ENCODE measurements at regions not wholly inside any gene's neighbourhood (a gene's known extent, or its start where the extent isn't known, plus 50 kb on each side); places are given as distances from the start of the nearest gene placed in this dataset.
A peak's percentile ranks its signal among the peaks of the same experiment; 100 is the strongest.

DNA sequence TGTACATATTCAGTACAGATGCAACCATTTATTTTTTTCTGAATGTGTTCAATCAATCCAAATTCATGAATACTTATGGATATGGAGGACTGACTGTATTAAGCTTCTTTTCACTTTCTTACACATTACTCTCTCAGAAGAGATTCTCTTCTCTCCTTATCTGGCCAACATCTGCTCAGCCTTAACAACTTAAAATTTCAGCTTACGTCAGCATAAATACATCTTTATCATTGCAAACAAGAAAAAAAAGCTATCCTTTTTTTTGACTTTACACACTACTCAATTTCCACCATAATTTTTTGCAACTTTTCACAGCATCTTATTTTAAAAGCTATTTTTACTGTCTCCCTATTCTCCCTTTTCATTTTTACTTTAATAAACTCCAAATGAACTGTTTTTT is 80.9 kb upstream of the POT1 start:
- H3K27ac ChIP-seq (replicated peaks), result no peak overlapping the region
- intact Hi-C loops (cut with micrococcal nuclease), result no loop called here
- DNase-seq, result no peak

GRCh38 chr7:124996778-124997177 is 67.2 kb upstream of the POT1 start:
- Histone ChIP-seq H3K36me3 (no peaks in the 10 kb centered on the region), H3K4me1 (no peaks in the 10 kb centered on the region), H3K27me3 (ENCODE audit: low read depth) (no peaks in the 10 kb centered on the region), H3K4me3 (no peak overlapping the region), H3K27ac (replicated peaks) (no peak overlapping the region), H3K9me3 (replicated peaks) (no peaks in the 10 kb centered on the region)
- intact Hi-C loops (cut with micrococcal nuclease), result no loop called here
- no peak for DNase-seq
- TF ChIP-seq, protein P1, sequence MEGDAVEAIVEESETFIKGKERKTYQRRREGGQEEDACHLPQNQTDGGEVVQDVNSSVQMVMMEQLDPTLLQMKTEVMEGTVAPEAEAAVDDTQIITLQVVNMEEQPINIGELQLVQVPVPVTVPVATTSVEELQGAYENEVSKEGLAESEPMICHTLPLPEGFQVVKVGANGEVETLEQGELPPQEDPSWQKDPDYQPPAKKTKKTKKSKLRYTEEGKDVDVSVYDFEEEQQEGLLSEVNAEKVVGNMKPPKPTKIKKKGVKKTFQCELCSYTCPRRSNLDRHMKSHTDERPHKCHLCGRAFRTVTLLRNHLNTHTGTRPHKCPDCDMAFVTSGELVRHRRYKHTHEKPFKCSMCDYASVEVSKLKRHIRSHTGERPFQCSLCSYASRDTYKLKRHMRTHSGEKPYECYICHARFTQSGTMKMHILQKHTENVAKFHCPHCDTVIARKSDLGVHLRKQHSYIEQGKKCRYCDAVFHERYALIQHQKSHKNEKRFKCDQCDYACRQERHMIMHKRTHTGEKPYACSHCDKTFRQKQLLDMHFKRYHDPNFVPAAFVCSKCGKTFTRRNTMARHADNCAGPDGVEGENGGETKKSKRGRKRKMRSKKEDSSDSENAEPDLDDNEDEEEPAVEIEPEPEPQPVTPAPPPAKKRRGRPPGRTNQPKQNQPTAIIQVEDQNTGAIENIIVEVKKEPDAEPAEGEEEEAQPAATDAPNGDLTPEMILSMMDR (IDR thresholded peaks at IDR 0.05; ENCODE audit: borderline replicate concordance), result peak; percentile 21

More for the DNA sequence above, 80.9 kb upstream of the POT1 start:
- no peaks in the 10 kb centered on the region for H3K9me3 ChIP-seq (replicated peaks)
- TF ChIP-seq, protein P1 (IDR thresholded peaks at IDR 0.05; ENCODE audit: borderline replicate concordance), result no peak
- no peaks in the 10 kb centered on the region for H3K36me3 ChIP-seq
- H3K4me3 ChIP-seq, result no peak overlapping the region
- no peaks in the 10 kb centered on the region for H3K4me1 ChIP-seq
- no peaks in the 10 kb centered on the region for H3K27me3 ChIP-seq (ENCODE audit: low read depth)

GRCh38 chr7:124992851-124993562 is 63.4 kb upstream of the POT1 start:
- H3K27ac ChIP-seq (replicated peaks), result no peak overlapping the region
- peaks cover 6% of the 10 kb centered on the region for H3K4me1 ChIP-seq
- H3K36me3 ChIP-seq, result no peaks in the 10 kb centered on the region
- H3K27me3 ChIP-seq (ENCODE audit: low read depth), result no peaks in the 10 kb centered on the region
- intact Hi-C loops (cut with micrococcal nuclease), result no loop called here
- no peak for DNase-seq
- TF ChIP-seq, protein P1 (IDR thresholded peaks at IDR 0.05; ENCODE audit: borderline replicate concordance), result no peak
- H3K4me3 ChIP-seq, result no peak overlapping the region
- no peaks in the 10 kb centered on the region for H3K9me3 ChIP-seq (replicated peaks)

GRCh38 chr7:124989911-124990310 is 60.3 kb upstream of the POT1 start:
- Histone ChIP-seq H3K36me3 (no peaks in the 10 kb centered on the region), H3K4me1 (peaks cover 6% of the 10 kb centered on the region), H3K27me3 (ENCODE audit: low read depth) (no peaks in the 10 kb centered on the region), H3K4me3 (no peak overlapping the region), H3K9me3 (replicated peaks) (no peaks in the 10 kb centered on the region), H3K27ac (replicated peaks) (no peak overlapping the region)
- DNase-seq, result no peak
- TF ChIP-seq, protein P1 (IDR thresholded peaks at IDR 0.05; ENCODE audit: borderline replicate concordance), result no peak
- intact Hi-C loops (cut with micrococcal nuclease), result no loop called here
